ENCODE measurements at regions not wholly inside any gene's neighbourhood (a gene's known extent, or its start where the extent isn't known, plus 50 kb on each side); places are given as distances from the start of the nearest gene placed in this dataset.

GRCh38 chr18:72329533-72329932 lies 214.6 kb downstream of the CBLN2 start:
- Histone ChIP-seq H3K36me3 (ENCODE audit: control insufficient read depth in 1 of 2, insufficient read depth in 2 of 2, low read length in 1 of 2) (no peaks in the 10 kb centered on the region), H3K9me3 (ENCODE audit: control insufficient read depth, low read length) (no peaks in the 10 kb centered on the region), H3K4me3 (ENCODE audit: low read length in 2 of 2) (no peak overlapping the region), H3K27ac (ENCODE audit: low read depth in 1 of 2, low read length in 2 of 2) (no peak overlapping the region), H3K27me3 (ENCODE audit: control insufficient read depth in 1 of 2, insufficient read depth in 2 of 2, low read length in 1 of 2) (no peaks in the 10 kb centered on the region), H3K4me1 (ENCODE audit: control insufficient read depth in 1 of 2, insufficient read depth in 2 of 2, low read length in 2 of 2) (no peaks in the 10 kb centered on the region)
- no peak for ATAC-seq (ENCODE audit: low FRiP score)
- 55 to 57% methylated on average over 2 of the region's 2 CpGs for WGBS, 2 donors
- DNase-seq, result no peak
- intact Hi-C loops (cut with DNase I), result no loop called here

- Histone ChIP-seq H3K9me3 (ENCODE audit: control insufficient read depth, low read length) (no peaks in the 10 kb centered on the region), H3K4me1 (ENCODE audit: control insufficient read depth in 1 of 2, insufficient read depth in 2 of 2, low read length in 2 of 2) (no peaks in the 10 kb centered on the region), H3K27me3 (ENCODE audit: control insufficient read depth in 1 of 2, insufficient read depth in 2 of 2, low read length in 1 of 2) (no peaks in the 10 kb centered on the region), H3K27ac (ENCODE audit: low read depth in 1 of 2, low read length in 2 of 2) (no peak overlapping the region), H3K4me3 (ENCODE audit: low read length in 2 of 2) (no peak overlapping the region), H3K36me3 (ENCODE audit: control insufficient read depth in 1 of 2, insufficient read depth in 2 of 2, low read length in 1 of 2) (no peaks in the 10 kb centered on the region)
- intact Hi-C loops (cut with DNase I), result no loop called here
- WGBS, 2 donors, result 59 to 65% methylated on average over 5 of the region's 5 CpGs
- DNase-seq (no peak), ATAC-seq (ENCODE audit: low FRiP score) (no peak)
Measured at GRCh38 chr18:72325307-72325706, 218.8 kb downstream of the CBLN2 start.

GRCh38 chr18:72324677-72325076 lies 219.5 kb downstream of the CBLN2 start:
- no peak overlapping the region for H3K4me3 ChIP-seq (ENCODE audit: low read length in 2 of 2)
- DNase-seq (no peak), ATAC-seq (ENCODE audit: low FRiP score) (no peak)
- H3K27me3 ChIP-seq (ENCODE audit: control insufficient read depth in 1 of 2, insufficient read depth in 2 of 2, low read length in 1 of 2), result no peaks in the 10 kb centered on the region
- no peak overlapping the region for H3K27ac ChIP-seq (ENCODE audit: low read depth in 1 of 2, low read length in 2 of 2)
- no peaks in the 10 kb centered on the region for H3K36me3 ChIP-seq (ENCODE audit: control insufficient read depth in 1 of 2, insufficient read depth in 2 of 2, low read length in 1 of 2)
- intact Hi-C loops (cut with DNase I), result no loop called here
- H3K9me3 ChIP-seq (ENCODE audit: control insufficient read depth, low read length), result no peaks in the 10 kb centered on the region
- H3K4me1 ChIP-seq (ENCODE audit: control insufficient read depth in 1 of 2, insufficient read depth in 2 of 2, low read length in 2 of 2), result no peaks in the 10 kb centered on the region
- WGBS, 2 donors, result 78 to 81% methylated on average over 4 of the region's 4 CpGs

- no peak overlapping the region for H3K27ac ChIP-seq (ENCODE audit: low read depth in 1 of 2, low read length in 2 of 2)
- H3K4me1 ChIP-seq (ENCODE audit: control insufficient read depth in 1 of 2, insufficient read depth in 2 of 2, low read length in 2 of 2), result no peaks in the 10 kb centered on the region
- H3K27me3 ChIP-seq (ENCODE audit: control insufficient read depth in 1 of 2, insufficient read depth in 2 of 2, low read length in 1 of 2), result no peaks in the 10 kb centered on the region
- no peak for DNase-seq
- ATAC-seq (ENCODE audit: low FRiP score), result no peak
- 70 to 79% methylated on average over 3 of the region's 3 CpGs for WGBS, 2 donors
- H3K4me3 ChIP-seq (ENCODE audit: low read length in 2 of 2), result no peak overlapping the region
- no peaks in the 10 kb centered on the region for H3K36me3 ChIP-seq (ENCODE audit: control insufficient read depth in 1 of 2, insufficient read depth in 2 of 2, low read length in 1 of 2)
- H3K9me3 ChIP-seq (ENCODE audit: control insufficient read depth, low read length), result no peaks in the 10 kb centered on the region
- intact Hi-C loops (cut with DNase I), result no loop called here
Measured at GRCh38 chr18:72316497-72316896, 227.6 kb downstream of the CBLN2 start.

- intact Hi-C loops (cut with DNase I), result no loop called here
- Histone ChIP-seq H3K27me3 (ENCODE audit: control insufficient read depth in 1 of 2, insufficient read depth in 2 of 2, low read length in 1 of 2) (no peaks in the 10 kb centered on the region), H3K4me3 (ENCODE audit: low read length in 2 of 2) (no peak overlapping the region), H3K9me3 (ENCODE audit: control insufficient read depth, low read length) (no peaks in the 10 kb centered on the region), H3K36me3 (ENCODE audit: control insufficient read depth in 1 of 2, insufficient read depth in 2 of 2, low read length in 1 of 2) (no peaks in the 10 kb centered on the region), H3K4me1 (ENCODE audit: control insufficient read depth in 1 of 2, insufficient read depth in 2 of 2, low read length in 2 of 2) (no peaks in the 10 kb centered on the region), H3K27ac (ENCODE audit: low read depth in 1 of 2, low read length in 2 of 2) (no peak overlapping the region)
- no peak for ATAC-seq (ENCODE audit: low FRiP score)
- WGBS, 2 donors, result 70 to 73% methylated on average over 8 of the region's 8 CpGs
- no peak for DNase-seq
Measured at GRCh38 chr18:72283148-72283925, 260.8 kb downstream of the CBLN2 start.

- H3K9me3 ChIP-seq (ENCODE audit: control insufficient read depth, low read length), result peaks cover 2% of the 10 kb centered on the region
- ATAC-seq (ENCODE audit: low FRiP score), result no peak
- 85 to 88% methylated on average over 2 of the region's 2 CpGs for WGBS, 2 donors
Measured at GRCh38 chr18:72273025-72273424, 271.1 kb downstream of the CBLN2 start.

GRCh38 chr18:72261590-72261989 lies 282.6 kb downstream of the CBLN2 start:
- Histone ChIP-seq H3K36me3 (ENCODE audit: control insufficient read depth in 1 of 2, insufficient read depth in 2 of 2, low read length in 1 of 2) (no peaks in the 10 kb centered on the region), H3K4me1 (ENCODE audit: control insufficient read depth in 1 of 2, insufficient read depth in 2 of 2, low read length in 2 of 2) (no peaks in the 10 kb centered on the region), H3K9me3 (ENCODE audit: control insufficient read depth, low read length) (no peaks in the 10 kb centered on the region), H3K4me3 (ENCODE audit: low read length in 2 of 2) (no peak overlapping the region), H3K27ac (ENCODE audit: low read depth in 1 of 2, low read length in 2 of 2) (no peak overlapping the region), H3K27me3 (ENCODE audit: control insufficient read depth in 1 of 2, insufficient read depth in 2 of 2, low read length in 1 of 2) (no peaks in the 10 kb centered on the region)
- WGBS, 2 donors, result 37 to 40% methylated on average over 2 of the region's 2 CpGs
- DNase-seq (no peak), ATAC-seq (ENCODE audit: low FRiP score) (no peak)
- intact Hi-C loops (cut with DNase I), result no loop called here

More at GRCh38 chr18:72273025-72273424, 271.1 kb downstream of the CBLN2 start:
- no peak for DNase-seq
- H3K27me3 ChIP-seq (ENCODE audit: control insufficient read depth in 1 of 2, insufficient read depth in 2 of 2, low read length in 1 of 2), result no peaks in the 10 kb centered on the region
- H3K4me3 ChIP-seq (ENCODE audit: low read length in 2 of 2), result no peak overlapping the region
- intact Hi-C loops (cut with DNase I), result no loop called here
- no peaks in the 10 kb centered on the region for H3K36me3 ChIP-seq (ENCODE audit: control insufficient read depth in 1 of 2, insufficient read depth in 2 of 2, low read length in 1 of 2)
- no peaks in the 10 kb centered on the region for H3K4me1 ChIP-seq (ENCODE audit: control insufficient read depth in 1 of 2, insufficient read depth in 2 of 2, low read length in 2 of 2)
- H3K27ac ChIP-seq (ENCODE audit: low read depth in 1 of 2, low read length in 2 of 2), result no peak overlapping the region

GRCh38 chr18:72246076-72246475 lies 298.1 kb downstream of the CBLN2 start:
- no peaks in the 10 kb centered on the region for H3K36me3 ChIP-seq (ENCODE audit: control insufficient read depth in 1 of 2, insufficient read depth in 2 of 2, low read length in 1 of 2)
- H3K4me3 ChIP-seq (ENCODE audit: low read length in 2 of 2), result no peak overlapping the region
- H3K9me3 ChIP-seq (ENCODE audit: control insufficient read depth, low read length), result no peaks in the 10 kb centered on the region
- DNase-seq, result no peak
- H3K4me1 ChIP-seq (ENCODE audit: control insufficient read depth in 1 of 2, insufficient read depth in 2 of 2, low read length in 2 of 2), result no peaks in the 10 kb centered on the region
- ATAC-seq (ENCODE audit: low FRiP score), result no peak
- WGBS, 2 donors, result 41 to 47% methylated on average over 4 of the region's 4 CpGs
- H3K27ac ChIP-seq (ENCODE audit: low read depth in 1 of 2, low read length in 2 of 2), result no peak overlapping the region
- intact Hi-C loops (cut with DNase I), result no loop called here
- H3K27me3 ChIP-seq (ENCODE audit: control insufficient read depth in 1 of 2, insufficient read depth in 2 of 2, low read length in 1 of 2), result peaks cover 0 to 2% of the 10 kb centered on the region in 2 donors

GRCh38 chr18:72235422-72235821 lies 308.7 kb downstream of the CBLN2 start:
- DNase-seq (no peak), ATAC-seq (ENCODE audit: low FRiP score) (no peak)
- intact Hi-C loops (cut with DNase I), result no loop called here
- H3K4me3 ChIP-seq (ENCODE audit: low read length in 2 of 2), result no peak overlapping the region
- WGBS, 2 donors, result 80 to 85% methylated on average over 2 of the region's 2 CpGs
- no peaks in the 10 kb centered on the region for H3K9me3 ChIP-seq (ENCODE audit: control insufficient read depth, low read length)
- H3K4me1 ChIP-seq (ENCODE audit: control insufficient read depth in 1 of 2, insufficient read depth in 2 of 2, low read length in 2 of 2), result no peaks in the 10 kb centered on the region
- H3K36me3 ChIP-seq (ENCODE audit: control insufficient read depth in 1 of 2, insufficient read depth in 2 of 2, low read length in 1 of 2), result no peaks in the 10 kb centered on the region
- H3K27me3 ChIP-seq (ENCODE audit: control insufficient read depth in 1 of 2, insufficient read depth in 2 of 2, low read length in 1 of 2), result no peaks in the 10 kb centered on the region
- no peak overlapping the region for H3K27ac ChIP-seq (ENCODE audit: low read depth in 1 of 2, low read length in 2 of 2)

All from aorta (tissue), 5 donors.